K562 (cell line): ENCODE measurements at regions not wholly inside any gene's neighbourhood (a gene's known extent, or its start where the extent isn't known, plus 50 kb on each side); places are given as distances from the start of the nearest gene placed in this dataset.
A peak's percentile ranks its signal among the peaks of the same experiment; 100 is the strongest.

Experiments used
- ATF2 ChIP-seq: sonication (generic); formaldehyde crosslinking; IDR thresholded peaks from 2 replicates; pipeline ENCODE4 v1.8.1; 2022; ENCODE audit warnings: missing genetic modification reagents
- CREB1 ChIP-seq, 2 experiments: sonication (generic) in 1 of 2; formaldehyde crosslinking in 1 of 2; IDR thresholded peaks; 2 replicates each; pipeline versions ENCODE4 v1.6.1 to v1.8.0; 2012 to 2022; ENCODE audit warnings: inconsistent platforms in 1 of 2, mild to moderate bottlenecking in 1 of 2, missing genetic modification reagents in 1 of 2, moderate library complexity in 1 of 2
- CSDE1 ChIP-seq, 2 experiments: fragments of 450-650 bp; IDR thresholded peaks; 2 replicates each; pipeline ENCODE4 v1.6.1; 2016; ENCODE audit warnings: mild to moderate bottlenecking in 1 of 2
- ETV5 ChIP-seq: sonication (generic); formaldehyde crosslinking; IDR thresholded peaks from 2 replicates; pipeline ENCODE4 v1.4.0; 2020; ENCODE audit warnings: low read depth, mild to moderate bottlenecking, missing genetic modification reagents
- HIVEP1 ChIP-seq: fragments of 250-450 bp; sonication (Bioruptor Pico); IDR thresholded peaks from 2 replicates; pipeline ENCODE4 v1.4.0; 2020; ENCODE audit warnings: mild to moderate bottlenecking
- JUN ChIP-seq, 2 experiments: sonication (generic) in 1 of 2; formaldehyde crosslinking in 1 of 2; IDR thresholded peaks; 2 replicates each; pipeline versions ENCODE4 v1.6.1 to v1.8.0; 2012 to 2022; ENCODE audit warnings: borderline replicate concordance in 2 of 2, mild to moderate bottlenecking in 2 of 2, improper control_type of control experiment in 1 of 2, low read depth in 1 of 2, low read length in 1 of 2, missing genetic modification reagents in 1 of 2
- KDM1A ChIP-seq, 2 experiments: fragments of 450-650 bp; IDR thresholded peaks; 2 replicates each; pipeline ENCODE4 v1.6.1; 2016; ENCODE audit warnings: mild to moderate bottlenecking in 2 of 2
- MAFK ChIP-seq: IDR thresholded peaks from 2 replicates; pipeline ENCODE4 v1.6.1; 2011; ENCODE audit warnings: low read length, improper control_type of control experiment
- MCM2 ChIP-seq: fragments of 450-650 bp; IDR thresholded peaks from 2 replicates; pipeline ENCODE4 v1.6.1; 2017; ENCODE audit warnings: low read depth, mild to moderate bottlenecking
- NFE2L1 ChIP-seq: fragments of 450-650 bp; IDR thresholded peaks from 2 replicates; pipeline ENCODE4 v1.6.1; 2016; ENCODE audit warnings: missing genetic modification characterization, low read depth, mild to moderate bottlenecking, missing compliant biosample characterization, moderate library complexity, borderline replicate concordance
- NFIC ChIP-seq: fragments of 450-650 bp; IDR thresholded peaks from 2 replicates; pipeline ENCODE4 v1.6.1; 2017; ENCODE audit warnings: mild to moderate bottlenecking, inconsistent platforms
- NFYB ChIP-seq: IDR thresholded peaks from 2 replicates; pipeline ENCODE4 v1.6.1; 2011; ENCODE audit warnings: mild to moderate bottlenecking, moderate library complexity; ENCODE audit not compliant: insufficient read length; ENCODE audit errors: extremely low read depth
- NONO ChIP-seq, 2 experiments: fragments of 200-400 bp in 1 of 2; fragments of 450-650 bp in 1 of 2; formaldehyde crosslinking in 1 of 2; IDR thresholded peaks; 2 replicates each; pipeline ENCODE4 v1.6.1; 2017; ENCODE audit warnings: low read depth in 2 of 2, mild to moderate bottlenecking in 2 of 2, moderate library complexity in 2 of 2, low read length in 1 of 2
- POU5F1 ChIP-seq: fragments of 150-350 bp; IDR thresholded peaks from 2 replicates; pipeline ENCODE4 v1.6.1; 2014; ENCODE audit warnings: borderline replicate concordance, low read length, low read depth, mild to moderate bottlenecking; ENCODE audit not compliant: partially characterized antibody
- RNF2 ChIP-seq: sonication (generic); IDR thresholded peaks from 2 replicates; pipeline ENCODE4 v1.6.1; 2016
- SMAD1 ChIP-seq: fragments of 150-350 bp; IDR thresholded peaks from 2 replicates; pipeline ENCODE4 v1.6.1; 2014; ENCODE audit warnings: low read length, low read depth; ENCODE audit not compliant: partially characterized antibody
- SOX6 ChIP-seq: fragments of 450-650 bp; IDR thresholded peaks from 2 replicates; pipeline ENCODE4 v1.6.1; 2014; ENCODE audit warnings: mild to moderate bottlenecking
- SRF ChIP-seq, 2 experiments: fragments of 250-450, 450-650 bp in 1 of 2; sonication (Bioruptor Pico) in 1 of 2; sonication (generic) in 1 of 2; formaldehyde crosslinking; IDR thresholded peaks; 2 replicates each; pipeline versions ENCODE4 v1.5.0 to v1.5.1; 2020 to 2022; ENCODE audit warnings: mild to moderate bottlenecking in 1 of 2, missing genetic modification reagents in 1 of 2
- TCF7L2 ChIP-seq: fragments of 150-350 bp; IDR thresholded peaks from 2 replicates; pipeline ENCODE4 v1.6.1; 2016; ENCODE audit warnings: low read depth, mild to moderate bottlenecking, low read length, moderate library complexity
- XRCC5 ChIP-seq: fragments of 200-400 bp; formaldehyde crosslinking; IDR thresholded peaks from 2 replicates; pipeline ENCODE4 v1.6.1; 2017; ENCODE audit warnings: low read depth, mild to moderate bottlenecking, low read length
- ZC3H8 ChIP-seq: fragments of 450-650 bp; IDR thresholded peaks from 2 replicates; pipeline ENCODE4 v1.6.1; 2017
- ZMIZ1 ChIP-seq, 2 experiments: fragments of 150-350 bp in 1 of 2; IDR thresholded peaks; 2 replicates each; pipeline ENCODE4 v1.6.1; 2012 to 2016; ENCODE audit warnings: low read depth in 2 of 2, low read length in 2 of 2, mild to moderate bottlenecking in 1 of 2, moderate library complexity in 1 of 2
- ZNF3 ChIP-seq: fragments of 250-450 bp; sonication (Bioruptor Pico); IDR thresholded peaks from 2 replicates; pipeline ENCODE4 v1.5.0; 2021; ENCODE audit warnings: mild to moderate bottlenecking, moderate library complexity
- ZNF584 ChIP-seq: fragments of 200-800 bp; sonication (Bioruptor generic); IDR thresholded peaks from 2 replicates; pipeline ENCODE4 v1.6.1; 2016; ENCODE audit warnings: low read depth, mild to moderate bottlenecking, missing genetic modification characterization, missing compliant biosample characterization

GRCh38 chr6:39992861-39993622, 58.8 kb upstream of the MOCS1 start (continued):
- TF ChIP-seq NONO (IDR thresholded peaks at IDR 0.05; ENCODE audit: low read depth in 2 of 2, low read length in 1 of 2) (no peak), XRCC5 (no peak), JUN (IDR thresholded peaks at IDR 0.05; ENCODE audit: borderline replicate concordance, low read depth, low read length) (peak; percentile 79; the same call in 1 of the 2 replicates), JUN (CRISPR knock-in tag; IDR thresholded peaks at IDR 0.05; ENCODE audit: borderline replicate concordance) (no peak), SOX6 (peak; percentile 87), NFYB (no peak), SRF (CRISPR knock-in tag; IDR thresholded peaks at IDR 0.05) (no peak), NFE2L1 (0 out of 2 replicates have a peak, but pooled peaks have one; percentile 11), CREB1 (IDR thresholded peaks at IDR 0.05) (no peak), CREB1 (CRISPR knock-in tag; IDR thresholded peaks at IDR 0.05) (no peak), HIVEP1 (CRISPR knock-in tag) (0 out of 2 replicates have a peak, but pooled peaks have one; percentile 49), RNF2 (peak; percentile 46; the same call in 1 of the 2 replicates), MAFK (peak; percentile 30; the same call in 1 of the 2 replicates), ZMIZ1 (IDR thresholded peaks at IDR 0.05; ENCODE audit: low read depth in 2 of 2, low read length in 2 of 2) (peak in 1 of 2 experiments; percentile 79; a peak in 1 of 4 replicates), ETV5 (CRISPR knock-in tag) (peak; percentile 76), POU5F1 (no peak), NFIC (no peak; the same call in 1 of the 2 replicates), SMAD1 (no peak), ZC3H8 (no peak), KDM1A (IDR thresholded peaks at IDR 0.05) (no peak), ATF2 (no peak), ZNF584 (peak; percentile 64; the same call in 1 of the 2 replicates), TCF7L2 (no peak), MCM2 (no peak), CSDE1 (IDR thresholded peaks at IDR 0.05) (no peak), ZNF3 (CRISPR knock-in tag) (no peak)
